IMR-90 (cell line): ENCODE measurements at regions not wholly inside any gene's neighbourhood (a gene's known extent, or its start where the extent isn't known, plus 50 kb on each side); places are given as distances from the start of the nearest gene placed in this dataset.

Experiments used
- ATAC-seq: fragments of 200-7000 bp; cut with Tn5 transposase; 2 replicates; pipeline ENCODE4 v1.9.1; 2020; ENCODE audit warnings: low read depth, mild to moderate bottlenecking, moderate library complexity
- BruUV-seq: library from RNA; stranded (reverse); fragments of 400-500 nt; replicated peaks from 2 replicates; lab custom pipeline; 2021; lab: Mats Ljungman, UMichigan
- CTCF ChIA-PET: fragments of 300-600 bp; formaldehyde crosslinking; extraction: SDS; loops from one replicate; lab custom pipeline; 2021; ENCODE audit warnings: antibody characterized with exemption; lab: Yijun Ruan, JAX
- POLR2A ChIA-PET: fragments of 300-600 bp; sonication (Branson Sonifier 250); formaldehyde crosslinking; loops from one replicate; lab custom pipeline; 2022; ENCODE audit warnings: antibody characterized with exemption; ENCODE audit not compliant: unreplicated experiment; lab: Charles Lee
- DNase-seq: peaks from one replicate; pipeline ENCODE4 v3.0.0; 2013
- H2AFZ ChIP-seq: replicated peaks from 2 replicates; pipeline ENCODE3; 2013; ENCODE audit warnings: low read length, mild to moderate bottlenecking; ENCODE audit not compliant: poor library complexity
- H2AK5ac ChIP-seq: 2 replicates; pipeline ENCODE4 v1.6.1; 2013; ENCODE audit warnings: low read depth, low read length, inconsistent platforms
- H2AK9ac ChIP-seq: replicated peaks from 2 replicates; pipeline ENCODE3; 2013; ENCODE audit warnings: mild to moderate bottlenecking, low read depth, low read length, moderate library complexity; ENCODE audit not compliant: poor library complexity
- H2BK120ac ChIP-seq: 2 replicates; pipeline ENCODE4 v1.6.1; 2013; ENCODE audit warnings: low read depth, low read length, inconsistent platforms
- H2BK15ac ChIP-seq: 3 replicates; pipeline ENCODE4 v1.6.1; 2013; ENCODE audit warnings: low read depth, low read length, inconsistent platforms
- H2BK20ac ChIP-seq: 2 replicates; pipeline ENCODE4 v1.6.1; 2013; ENCODE audit warnings: low read depth, mild to moderate bottlenecking, inconsistent platforms, low read length, moderate library complexity
- H2BK5ac ChIP-seq: 2 replicates; pipeline ENCODE4 v1.6.1; 2013; ENCODE audit warnings: mild to moderate bottlenecking, low read depth, low read length, inconsistent platforms; ENCODE audit not compliant: poor library complexity, severe bottlenecking
- H3K14ac ChIP-seq: replicated peaks from 2 replicates; pipeline ENCODE4 v1.6.1; 2013; ENCODE audit warnings: low read depth, low read length, inconsistent platforms
- H3K18ac ChIP-seq: 2 replicates; pipeline ENCODE4 v1.6.1; 2013; ENCODE audit warnings: low read depth, low read length, control low read depth
- H3K23ac ChIP-seq: 2 replicates; pipeline ENCODE4 v1.6.1; 2013; ENCODE audit warnings: low read depth, low read length, inconsistent platforms
- H3K27ac ChIP-seq: 2 replicates; pipeline ENCODE4 v1.5.1; 2013; ENCODE audit warnings: mild to moderate bottlenecking, control low read depth, low read length; ENCODE audit not compliant: insufficient read depth
- H3K27me3 ChIP-seq: 2 replicates; pipeline ENCODE4 v1.6.1; 2013; ENCODE audit warnings: low read length; ENCODE audit not compliant: control insufficient read depth, insufficient read depth
- H3K36me3 ChIP-seq: 2 replicates; pipeline ENCODE4 v1.6.1; 2013; ENCODE audit warnings: low read length, mixed read lengths; ENCODE audit not compliant: control insufficient read depth, insufficient read depth
- H3K4ac ChIP-seq: 2 replicates; pipeline ENCODE4 v1.6.1; 2013; ENCODE audit warnings: low read depth, low read length, inconsistent platforms
- H3K4me1 ChIP-seq: 2 replicates; pipeline ENCODE4 v1.6.1; 2013; ENCODE audit warnings: low read length, mixed read lengths; ENCODE audit not compliant: control insufficient read depth, insufficient read depth
- H3K4me2 ChIP-seq: 2 replicates; pipeline ENCODE4 v1.6.1; 2013; ENCODE audit warnings: low read depth, mild to moderate bottlenecking, control low read depth, low read length, moderate library complexity
- H3K4me3 ChIP-seq: 2 replicates; pipeline ENCODE4 v1.5.1; 2013; ENCODE audit warnings: low read depth, mild to moderate bottlenecking, control low read depth, low read length, moderate library complexity; ENCODE audit not compliant: insufficient read depth
- H3K56ac ChIP-seq: 2 replicates; pipeline ENCODE4 v1.6.1; 2013; ENCODE audit warnings: low read length, inconsistent platforms; ENCODE audit not compliant: insufficient read depth; ENCODE audit errors: extremely low read depth
- H3K79me1 ChIP-seq, 2 experiments: 2 replicates each; pipeline ENCODE4 v1.6.1; 2013; ENCODE audit warnings: low read length in 2 of 2, inconsistent platforms in 1 of 2, low read depth in 1 of 2
- H3K9ac ChIP-seq: 2 replicates; pipeline ENCODE4 v1.6.1; 2013; ENCODE audit warnings: low read depth, low read length, control low read depth
- H3K9me1 ChIP-seq: 2 replicates; pipeline ENCODE4 v1.6.1; 2013; ENCODE audit warnings: low read length, inconsistent platforms; ENCODE audit not compliant: insufficient read depth
- H3K9me3 ChIP-seq: 2 replicates; pipeline ENCODE4 v1.6.1; 2013; ENCODE audit warnings: low read length; ENCODE audit not compliant: control insufficient read depth, insufficient read depth
- H4K20me1 ChIP-seq: 2 replicates; pipeline ENCODE4 v1.6.1; 2013; ENCODE audit warnings: low read length, inconsistent platforms; ENCODE audit not compliant: insufficient read depth
- H4K5ac ChIP-seq: 2 replicates; pipeline ENCODE4 v1.6.1; 2013; ENCODE audit warnings: mild to moderate bottlenecking, low read depth, low read length, control low read depth
- H4K8ac ChIP-seq, 2 experiments: 2 replicates each; pipeline ENCODE4 v1.6.1; 2013; ENCODE audit warnings: low read depth in 2 of 2, low read length in 2 of 2, control low read depth in 1 of 2, inconsistent platforms in 1 of 2
- H4K91ac ChIP-seq: 2 replicates; pipeline ENCODE4 v1.6.1; 2013; ENCODE audit warnings: low read depth, low read length, inconsistent platforms; ENCODE audit not compliant: insufficient read depth
- CEBPB ChIP-seq: IDR thresholded peaks from 2 replicates; pipeline ENCODE4 v1.6.1; 2012; ENCODE audit warnings: low read depth, low read length, improper control_type of control experiment
- CHD1 ChIP-seq: IDR thresholded peaks from 2 replicates; pipeline ENCODE4 v1.6.1; 2012; ENCODE audit warnings: low read depth, low read length, improper control_type of control experiment
- MAFK ChIP-seq: IDR thresholded peaks from 2 replicates; pipeline ENCODE4 v1.6.1; 2012; ENCODE audit warnings: low read depth, low read length, improper control_type of control experiment
- MAZ ChIP-seq: IDR thresholded peaks from 2 replicates; pipeline ENCODE4 v1.6.1; 2012; ENCODE audit warnings: low read depth, mild to moderate bottlenecking, low read length, improper control_type of control experiment, moderate library complexity, borderline replicate concordance
- RCOR1 ChIP-seq: IDR thresholded peaks from 2 replicates; pipeline ENCODE4 v1.6.1; 2012; ENCODE audit warnings: mild to moderate bottlenecking, low read length, improper control_type of control experiment; ENCODE audit not compliant: insufficient replicate concordance
- RFX5 ChIP-seq: IDR thresholded peaks from 2 replicates; pipeline ENCODE4 v1.8.0; 2012; ENCODE audit warnings: low read depth, mild to moderate bottlenecking, low read length, moderate library complexity
- SMC3 ChIP-seq: fragments of 150-350 bp; IDR thresholded peaks from 2 replicates; pipeline ENCODE4 v1.6.1; 2016; ENCODE audit warnings: low read depth, mild to moderate bottlenecking, antibody characterized with exemption, low read length, moderate library complexity
- WGBS, 2 experiments: methylation state at CpG; one replicate each; pipeline versions ENCODE4 v1.1.5 to v1.1.7; 2013; ENCODE audit warnings: missing lambda C conversion rate in 2 of 2; ENCODE audit not compliant: insufficient read length in 1 of 2; ENCODE audit errors: extremely low coverage in 2 of 2; 5-methylcytosine and 5-hydroxymethylcytosine counted together
- dilution Hi-C: fragments of 300-500 bp; cut with HindIII; formaldehyde crosslinking; loops from one replicate; pipeline ENCODE4 v1.14.3; 2018; ENCODE audit warnings: low sequenced_read_pairs; ENCODE audit not compliant: unreplicated experiment
- in situ Hi-C: fragments of 300-500 bp; cut with MboI; formaldehyde crosslinking; loops from 3 replicates; pipeline ENCODE4 v1.14.3; 2019; ENCODE audit warnings: low sequenced_read_pairs, inconsistent platforms, mixed read lengths
- intact Hi-C: fragments of 100-400 bp; cut with micrococcal nuclease; formaldehyde crosslinking; loops from 2 replicates; pipeline ENCODE4 v1.10.0; 2022
- TF ChIP-seq, protein P1 (sequence below): fragments of 150-350 bp; IDR thresholded peaks from 2 replicates; pipeline ENCODE4 v1.6.1; 2016; ENCODE audit warnings: low read depth, mild to moderate bottlenecking, low read length, moderate library complexity, borderline replicate concordance

DNA sequence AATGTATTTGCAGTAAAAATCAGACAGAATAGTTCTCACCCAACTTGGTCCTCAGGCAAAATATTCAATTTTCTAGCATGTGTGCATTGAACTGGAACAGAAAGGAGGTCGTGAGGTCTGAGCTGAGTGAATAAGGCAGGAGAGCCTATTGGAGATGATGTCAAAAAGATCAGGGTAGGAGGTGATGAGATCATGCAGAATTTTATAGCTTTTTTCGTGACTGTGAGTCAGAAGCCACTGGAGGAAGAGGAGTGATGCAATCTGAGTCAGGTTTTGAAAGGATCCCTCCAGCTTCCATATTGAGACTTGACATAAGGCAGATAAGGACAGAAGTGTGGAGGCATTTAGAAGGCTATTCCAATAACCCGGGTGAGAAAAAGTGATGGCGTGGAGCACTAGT lies 299.5 kb upstream of the SOX11 start:
- no peak overlapping the region for H2BK5ac ChIP-seq
- no peak overlapping the region for H4K5ac ChIP-seq
- peaks cover 14% of the 10 kb centered on the region for H3K9me3 ChIP-seq
- no peaks in the 10 kb centered on the region for H3K36me3 ChIP-seq
- no peaks in the 10 kb centered on the region for H3K27me3 ChIP-seq
- WGBS, 2 experiments = 0% methylated on average over 1 of the region's 4 CpGs; no CpG with 5 or more reads in 1 of the 2 experiments
- H2AFZ ChIP-seq = no peak overlapping the region
- no peak overlapping the region for H3K18ac ChIP-seq
- intact Hi-C loops (no loop called here), in situ Hi-C loops (no loop called here), dilution Hi-C loops (no loop called here)
- H2AK9ac ChIP-seq = no peak overlapping the region
- no peak overlapping the region for H2BK15ac ChIP-seq
- H3K23ac ChIP-seq = no peak overlapping the region
- no peak overlapping the region for H2AK5ac ChIP-seq
- no TSS peak for BruUV-seq
- H3K56ac ChIP-seq = no peak overlapping the region
- TF ChIP-seq CEBPB (no peak), RCOR1 (no peak), RFX5 (no peak), MAZ (no peak), MAFK (no peak), CHD1 (no peak), SMC3 (no peak)
- TF ChIP-seq, protein P1, sequence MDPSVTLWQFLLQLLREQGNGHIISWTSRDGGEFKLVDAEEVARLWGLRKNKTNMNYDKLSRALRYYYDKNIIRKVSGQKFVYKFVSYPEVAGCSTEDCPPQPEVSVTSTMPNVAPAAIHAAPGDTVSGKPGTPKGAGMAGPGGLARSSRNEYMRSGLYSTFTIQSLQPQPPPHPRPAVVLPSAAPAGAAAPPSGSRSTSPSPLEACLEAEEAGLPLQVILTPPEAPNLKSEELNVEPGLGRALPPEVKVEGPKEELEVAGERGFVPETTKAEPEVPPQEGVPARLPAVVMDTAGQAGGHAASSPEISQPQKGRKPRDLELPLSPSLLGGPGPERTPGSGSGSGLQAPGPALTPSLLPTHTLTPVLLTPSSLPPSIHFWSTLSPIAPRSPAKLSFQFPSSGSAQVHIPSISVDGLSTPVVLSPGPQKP = no peak
- no peaks in the 10 kb centered on the region for H3K4me1 ChIP-seq
- no peaks in the 10 kb centered on the region for H3K79me1 ChIP-seq
- no peak overlapping the region for H3K14ac ChIP-seq
- no peak overlapping the region for H4K8ac ChIP-seq
- POLR2A ChIA-PET = no interaction called here
- no peak overlapping the region for H3K27ac ChIP-seq
- H4K91ac ChIP-seq = no peak overlapping the region
- H2BK20ac ChIP-seq = no peak overlapping the region
- CTCF ChIA-PET = no interaction called here
- DNase-seq (no peak), ATAC-seq (no peak)
- H2BK120ac ChIP-seq = no peak overlapping the region
- no peak overlapping the region for H3K9ac ChIP-seq
- no peak overlapping the region for H3K4ac ChIP-seq
- H4K20me1 ChIP-seq = no peaks in the 10 kb centered on the region
- H3K9me1 ChIP-seq = no peaks in the 10 kb centered on the region
- H3K4me3 ChIP-seq = no peak overlapping the region
- H3K4me2 ChIP-seq = no peak overlapping the region
